ENCODE measurements at regions not wholly inside any gene's neighbourhood (a gene's known extent, or its start where the extent isn't known, plus 50 kb on each side); places are given as distances from the start of the nearest gene placed in this dataset.

- H3K9me3 ChIP-seq = no peaks in the 10 kb centered on the region
- WGBS, 5 donors = 63 to 78% (median 67%) methylated on average over 3 of the region's 3 CpGs
- H3K27me3 ChIP-seq = no peaks in the 10 kb centered on the region
- DNase-seq = peak in 1 of 2 donors; percentile 16
- H3K4me1 ChIP-seq = peaks cover 0 to 10% (median 0%) of the 10 kb centered on the region in 4 donors
- no peak overlapping the region for H3K27ac ChIP-seq
- intact Hi-C loops (cut with DNase I; ENCODE audit: low total_unique reads) = no loop called here
- H3K4me3 ChIP-seq = no peak overlapping the region
- TF ChIP-seq POLR2AphosphoS5 (IDR thresholded peaks at IDR 0.05) (no peak), EP300 (IDR thresholded peaks at IDR 0.05) (no peak), POLR2A (IDR thresholded peaks at IDR 0.05) (no peak)
- TF ChIP-seq, protein P1, sequence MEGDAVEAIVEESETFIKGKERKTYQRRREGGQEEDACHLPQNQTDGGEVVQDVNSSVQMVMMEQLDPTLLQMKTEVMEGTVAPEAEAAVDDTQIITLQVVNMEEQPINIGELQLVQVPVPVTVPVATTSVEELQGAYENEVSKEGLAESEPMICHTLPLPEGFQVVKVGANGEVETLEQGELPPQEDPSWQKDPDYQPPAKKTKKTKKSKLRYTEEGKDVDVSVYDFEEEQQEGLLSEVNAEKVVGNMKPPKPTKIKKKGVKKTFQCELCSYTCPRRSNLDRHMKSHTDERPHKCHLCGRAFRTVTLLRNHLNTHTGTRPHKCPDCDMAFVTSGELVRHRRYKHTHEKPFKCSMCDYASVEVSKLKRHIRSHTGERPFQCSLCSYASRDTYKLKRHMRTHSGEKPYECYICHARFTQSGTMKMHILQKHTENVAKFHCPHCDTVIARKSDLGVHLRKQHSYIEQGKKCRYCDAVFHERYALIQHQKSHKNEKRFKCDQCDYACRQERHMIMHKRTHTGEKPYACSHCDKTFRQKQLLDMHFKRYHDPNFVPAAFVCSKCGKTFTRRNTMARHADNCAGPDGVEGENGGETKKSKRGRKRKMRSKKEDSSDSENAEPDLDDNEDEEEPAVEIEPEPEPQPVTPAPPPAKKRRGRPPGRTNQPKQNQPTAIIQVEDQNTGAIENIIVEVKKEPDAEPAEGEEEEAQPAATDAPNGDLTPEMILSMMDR (IDR thresholded peaks at IDR 0.05) = no peak
- H3K36me3 ChIP-seq = no peaks in the 10 kb centered on the region
Observed at GRCh38 chr5:57598756-57599155, 116.1 kb upstream of the ACTBL2 start.

GRCh38 chr5:57598097-57598496 is 115.5 kb upstream of the ACTBL2 start:
- Histone ChIP-seq H3K27me3 (no peaks in the 10 kb centered on the region), H3K36me3 (no peaks in the 10 kb centered on the region), H3K9me3 (no peaks in the 10 kb centered on the region), H3K4me3 (no peak overlapping the region), H3K4me1 (peaks cover 0 to 10% (median 0%) of the 10 kb centered on the region in 4 donors), H3K27ac (no peak overlapping the region)
- intact Hi-C loops (cut with DNase I; ENCODE audit: low total_unique reads) = no loop called here
- 83 to 96% (median 91%) methylated on average over 10 of the region's 10 CpGs for WGBS, 5 donors
- DNase-seq = no peak
- no peak for TF ChIP-seq POLR2AphosphoS5 (IDR thresholded peaks at IDR 0.05)
- no peak for TF ChIP-seq EP300 (IDR thresholded peaks at IDR 0.05)
- TF ChIP-seq, protein P1 (IDR thresholded peaks at IDR 0.05) = no peak
- TF ChIP-seq POLR2A (IDR thresholded peaks at IDR 0.05) = no peak

DNA sequence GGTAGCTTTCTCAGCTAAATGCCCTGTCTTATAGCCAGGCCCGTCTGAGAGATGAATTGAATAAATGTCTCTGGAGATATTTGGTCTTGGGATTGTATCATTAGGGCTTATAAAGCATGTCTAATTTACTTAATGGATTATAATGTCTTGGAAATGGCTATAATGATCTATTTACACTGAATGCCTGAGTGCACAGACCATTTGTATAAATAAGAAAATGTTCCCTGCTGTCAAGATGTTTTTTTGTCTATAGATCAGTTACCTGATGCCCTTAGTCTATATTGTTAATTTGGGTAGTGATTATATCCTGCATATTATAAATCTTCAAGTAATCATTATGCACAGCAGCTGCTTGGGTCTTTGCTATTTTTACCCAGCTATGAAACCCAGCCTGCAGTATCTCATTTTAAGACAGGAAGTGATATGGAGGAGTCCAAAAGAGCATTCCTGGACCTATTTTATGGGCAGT is 112.9 kb upstream of the ACTBL2 start:
- no peak for DNase-seq
- Histone ChIP-seq H3K4me1 (peaks cover 0 to 10% (median 0%) of the 10 kb centered on the region in 4 donors), H3K9me3 (no peaks in the 10 kb centered on the region), H3K36me3 (no peaks in the 10 kb centered on the region), H3K27ac (no peak overlapping the region), H3K27me3 (no peaks in the 10 kb centered on the region), H3K4me3 (no peak overlapping the region)
- TF ChIP-seq EP300 (IDR thresholded peaks at IDR 0.05) (no peak), POLR2A (IDR thresholded peaks at IDR 0.05) (no peak), POLR2AphosphoS5 (IDR thresholded peaks at IDR 0.05) (no peak)
- TF ChIP-seq, protein P1 (IDR thresholded peaks at IDR 0.05) = no peak
- 43 to 71% (median 67%) methylated on average over 1 of the region's 1 CpG for WGBS, 5 donors
- intact Hi-C loops (cut with DNase I; ENCODE audit: low total_unique reads) = no loop called here

DNA sequence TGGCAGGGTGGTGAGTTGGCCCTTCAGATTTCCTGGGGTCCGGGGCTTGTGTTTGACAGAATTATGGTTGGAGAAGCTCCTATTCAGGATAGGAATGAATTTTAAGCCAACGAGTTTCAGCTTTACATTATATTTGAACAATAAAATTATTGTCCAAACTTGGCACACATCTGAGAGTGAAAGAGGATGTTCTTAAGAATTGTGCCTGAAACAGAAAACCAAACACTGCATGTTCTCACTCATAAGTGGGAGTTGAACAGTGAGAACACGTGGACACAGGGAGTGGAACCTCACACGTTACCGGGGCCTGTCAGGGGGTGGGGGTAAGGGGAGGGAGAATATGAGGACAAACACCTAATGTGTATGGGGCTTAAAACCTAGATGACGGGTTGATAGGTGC is 111.8 kb upstream of the ACTBL2 start:
- Histone ChIP-seq H3K4me3 (no peak overlapping the region), H3K9me3 (no peaks in the 10 kb centered on the region), H3K36me3 (no peaks in the 10 kb centered on the region), H3K27ac (no peak overlapping the region), H3K27me3 (no peaks in the 10 kb centered on the region), H3K4me1 (peaks cover 0 to 10% (median 0%) of the 10 kb centered on the region in 4 donors)
- WGBS, 5 donors = 77 to 87% (median 81%) methylated on average over 6 of the region's 6 CpGs
- DNase-seq = no peak
- intact Hi-C loops (cut with DNase I; ENCODE audit: low total_unique reads) = no loop called here
- TF ChIP-seq POLR2A (IDR thresholded peaks at IDR 0.05) (no peak), POLR2AphosphoS5 (IDR thresholded peaks at IDR 0.05) (no peak), EP300 (IDR thresholded peaks at IDR 0.05) (no peak)
- TF ChIP-seq, protein P1 (IDR thresholded peaks at IDR 0.05) = no peak

Data from stomach (tissue), 8 donors.